HG03175 (cell line): ENCODE measurements at regions not wholly inside any gene's neighbourhood (a gene's known extent, or its start where the extent isn't known, plus 50 kb on each side); places are given as distances from the start of the nearest gene placed in this dataset.

Source experiments
- ATAC-seq: cut with Tn5 transposase; IDR thresholded peaks from one replicate; pipeline ENCODE4 v1.9.1; 2021; ENCODE audit warnings: mild to moderate bottlenecking, moderate library complexity; ENCODE audit not compliant: unreplicated experiment

DNA sequence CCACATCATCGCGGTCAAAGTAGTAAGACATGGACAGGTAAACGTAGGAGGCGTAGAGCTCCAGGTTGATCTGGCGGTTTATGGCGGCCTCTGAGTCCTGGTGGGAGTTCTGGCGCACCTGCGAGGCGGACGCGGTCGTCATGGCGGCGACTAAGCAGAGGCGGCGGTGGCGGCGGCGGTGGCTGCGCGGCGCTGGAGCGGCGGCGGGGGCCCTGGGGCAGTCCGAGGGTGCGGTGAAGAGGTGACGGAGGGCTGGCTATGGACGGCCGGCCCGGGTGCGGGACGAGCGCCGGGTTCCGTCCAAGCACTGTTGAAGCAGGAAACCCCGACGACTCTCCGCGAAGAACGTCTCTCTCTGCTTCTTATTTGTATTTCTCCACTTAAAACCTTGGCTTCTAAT, 484.3 kb upstream of the SGCG start:
- no peak for ATAC-seq

- ATAC-seq: no peak
Observed at GRCh38 chr13:22698467-22698866, 482.3 kb upstream of the SGCG start.

DNA sequence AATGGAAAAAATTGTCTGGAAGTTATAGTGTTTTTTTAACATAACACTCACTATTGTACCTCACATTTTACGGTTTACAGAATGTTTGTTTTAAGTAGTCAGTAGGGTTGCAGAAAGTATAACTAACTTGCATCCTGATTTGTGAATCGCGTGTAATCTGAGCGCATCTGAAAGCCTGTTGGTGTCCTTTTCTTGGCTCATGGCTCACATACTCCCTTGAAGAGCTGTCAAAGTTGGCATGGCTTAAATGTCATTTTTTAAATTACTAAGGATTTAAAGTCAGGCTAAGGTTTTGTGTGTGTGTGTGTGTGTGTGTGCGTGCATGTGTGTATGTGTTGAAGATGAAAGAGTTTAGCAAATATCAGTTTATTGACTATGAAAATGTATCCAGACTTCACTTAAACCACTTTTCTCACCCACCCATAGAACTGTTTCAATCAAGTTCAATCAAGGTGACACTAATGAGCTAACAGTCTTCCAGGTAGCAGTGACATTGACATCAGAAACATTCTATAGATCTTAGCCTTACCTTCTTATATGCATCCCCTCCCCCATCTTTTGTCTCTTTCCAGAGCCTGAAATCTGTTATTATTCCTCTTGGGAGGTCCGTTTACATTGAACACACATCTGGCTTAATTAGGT, 480.4 kb upstream of the SGCG start:
- ATAC-seq: no peak

DNA sequence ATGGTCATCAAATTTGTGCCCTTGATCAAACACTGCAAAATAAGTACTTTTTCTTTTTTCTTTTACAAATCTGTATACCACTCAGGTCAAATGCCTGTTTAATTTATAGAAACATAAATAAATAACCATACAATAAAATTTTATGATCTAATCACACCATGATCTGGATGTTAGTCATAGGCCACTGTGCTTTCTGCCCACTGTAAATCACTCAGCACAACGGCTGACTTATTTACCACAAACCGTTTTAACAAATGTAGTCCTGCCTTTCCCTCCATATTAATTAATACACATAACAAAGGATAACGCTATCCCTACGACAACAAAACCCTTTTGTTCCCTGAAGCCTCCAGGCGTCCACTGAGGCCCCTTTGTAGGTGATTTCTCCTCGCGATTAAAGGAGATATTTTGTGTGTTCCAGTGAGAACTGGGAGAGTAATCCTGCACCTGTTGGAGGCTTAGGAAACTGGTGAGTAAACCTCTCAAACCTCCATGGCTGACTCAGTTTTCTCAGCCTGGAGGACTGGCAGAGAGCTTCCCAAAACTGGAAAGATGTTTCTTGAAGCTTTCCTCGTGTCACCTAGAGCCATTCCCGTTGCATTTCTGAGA, 477.1 kb upstream of the SGCG start:
- no peak for ATAC-seq

DNA sequence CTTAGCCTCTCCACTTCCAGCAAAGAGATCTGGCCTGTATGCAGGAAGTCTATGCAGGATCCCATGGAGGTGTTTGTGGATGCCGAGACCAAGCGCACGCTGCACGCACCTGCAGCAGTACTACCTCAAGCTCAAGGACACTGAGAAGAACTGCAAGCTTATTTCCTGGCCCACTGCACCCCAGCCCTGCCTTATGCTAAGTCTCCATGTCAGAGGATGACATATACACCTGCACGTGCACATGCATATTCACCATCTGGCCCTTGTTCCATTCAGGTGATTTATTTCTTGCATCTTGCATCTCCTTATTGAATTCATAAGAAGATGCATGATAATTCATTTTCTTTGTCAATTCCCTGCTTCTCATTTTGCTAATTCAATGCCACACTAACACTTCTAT, 472.8 kb upstream of the SGCG start:
- no peak for ATAC-seq

GRCh38 chr13:22717036-22717435, 463.7 kb upstream of the SGCG start:
- no peak for ATAC-seq

- ATAC-seq: no peak
Observed at GRCh38 chr13:22726726-22727125, 454.1 kb upstream of the SGCG start.

GRCh38 chr13:22735011-22735995, 445.5 kb upstream of the SGCG start:
- ATAC-seq: no peak

DNA sequence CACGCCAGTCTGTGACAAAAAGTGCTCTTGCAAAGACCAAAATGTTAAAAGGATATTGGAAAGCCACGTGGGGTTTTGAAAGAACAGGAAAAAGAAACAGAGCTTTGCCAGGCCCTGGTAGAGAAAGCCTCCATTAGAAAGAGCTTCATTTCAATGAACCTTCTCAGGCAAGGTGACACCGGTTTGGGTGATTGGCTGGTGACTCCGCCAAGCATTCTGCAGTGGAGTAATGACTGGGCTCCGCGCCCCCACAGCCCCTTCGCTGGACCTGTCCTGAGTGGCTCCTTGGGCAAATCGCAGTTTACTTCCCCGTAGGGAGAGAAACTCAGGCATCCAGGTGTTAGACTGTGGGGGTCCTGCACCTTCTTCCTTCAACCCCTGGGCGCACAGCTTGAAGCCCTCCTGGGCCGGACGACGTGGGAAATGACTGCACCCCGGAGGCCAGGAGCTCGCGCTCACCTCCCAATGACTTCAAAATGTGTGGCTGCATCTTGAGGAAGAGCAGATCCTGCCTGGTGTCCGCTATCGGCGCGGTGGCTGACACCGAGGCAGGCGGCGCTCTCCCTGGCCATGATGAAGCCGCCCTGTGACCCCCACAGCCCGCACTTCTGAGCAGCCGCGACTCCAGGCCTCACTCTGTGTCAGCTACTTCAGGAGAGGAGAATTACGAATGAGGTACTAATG, 444.6 kb upstream of the SGCG start:
- ATAC-seq: no peak

DNA sequence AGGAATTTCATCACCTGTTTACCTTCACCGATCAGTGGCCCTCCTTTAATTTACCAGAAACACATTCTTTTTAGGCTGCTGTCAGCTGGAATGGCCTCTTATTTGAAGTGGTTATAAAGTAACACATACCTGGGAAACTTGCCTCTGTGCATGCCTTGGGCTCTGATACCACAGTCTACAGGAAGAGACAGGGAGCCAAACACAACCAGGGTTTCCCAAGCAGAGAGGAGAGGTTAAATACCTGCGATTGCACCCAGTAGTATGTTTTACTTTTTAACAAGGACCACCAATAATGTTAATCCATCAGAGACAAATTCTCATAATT, 444.0 kb upstream of the SGCG start:
- no peak for ATAC-seq

DNA sequence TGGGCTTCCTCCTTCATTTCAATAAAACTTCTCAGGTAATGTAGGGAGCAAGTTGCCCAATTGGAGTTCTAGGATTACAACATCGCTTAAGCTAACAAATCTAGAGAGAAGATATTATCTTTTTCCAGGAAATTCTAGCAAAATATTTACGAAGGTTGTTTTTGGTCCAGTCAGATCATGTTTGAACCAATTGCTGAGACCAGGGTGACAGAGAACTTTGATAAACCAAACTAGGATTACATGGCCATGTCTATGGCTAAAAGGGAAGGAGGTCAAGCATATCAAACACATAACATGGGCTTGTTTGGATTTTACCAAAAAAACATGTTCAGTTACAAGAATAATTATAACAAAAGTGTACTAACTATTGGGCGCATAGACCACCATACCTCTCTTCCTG, 442.4 kb upstream of the SGCG start:
- ATAC-seq: no peak

DNA sequence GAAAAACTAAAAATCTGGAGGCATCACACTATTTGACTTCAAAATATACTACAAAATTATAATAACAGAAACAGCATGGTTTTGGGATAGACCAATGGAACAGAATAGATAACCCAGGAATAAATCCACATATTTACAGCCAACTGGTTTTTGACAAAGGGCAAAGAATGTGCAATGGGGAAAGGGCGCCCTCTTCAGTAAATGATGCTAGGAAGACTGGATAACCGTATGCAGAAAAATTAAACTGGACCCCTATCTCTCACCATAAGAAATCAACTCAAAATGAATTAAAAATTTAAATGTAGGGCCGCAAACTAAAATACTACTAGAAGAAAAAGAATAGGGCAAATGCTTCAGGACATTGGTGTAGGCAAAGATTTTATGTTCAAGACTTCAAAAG, 440.5 kb upstream of the SGCG start:
- ATAC-seq: no peak

DNA sequence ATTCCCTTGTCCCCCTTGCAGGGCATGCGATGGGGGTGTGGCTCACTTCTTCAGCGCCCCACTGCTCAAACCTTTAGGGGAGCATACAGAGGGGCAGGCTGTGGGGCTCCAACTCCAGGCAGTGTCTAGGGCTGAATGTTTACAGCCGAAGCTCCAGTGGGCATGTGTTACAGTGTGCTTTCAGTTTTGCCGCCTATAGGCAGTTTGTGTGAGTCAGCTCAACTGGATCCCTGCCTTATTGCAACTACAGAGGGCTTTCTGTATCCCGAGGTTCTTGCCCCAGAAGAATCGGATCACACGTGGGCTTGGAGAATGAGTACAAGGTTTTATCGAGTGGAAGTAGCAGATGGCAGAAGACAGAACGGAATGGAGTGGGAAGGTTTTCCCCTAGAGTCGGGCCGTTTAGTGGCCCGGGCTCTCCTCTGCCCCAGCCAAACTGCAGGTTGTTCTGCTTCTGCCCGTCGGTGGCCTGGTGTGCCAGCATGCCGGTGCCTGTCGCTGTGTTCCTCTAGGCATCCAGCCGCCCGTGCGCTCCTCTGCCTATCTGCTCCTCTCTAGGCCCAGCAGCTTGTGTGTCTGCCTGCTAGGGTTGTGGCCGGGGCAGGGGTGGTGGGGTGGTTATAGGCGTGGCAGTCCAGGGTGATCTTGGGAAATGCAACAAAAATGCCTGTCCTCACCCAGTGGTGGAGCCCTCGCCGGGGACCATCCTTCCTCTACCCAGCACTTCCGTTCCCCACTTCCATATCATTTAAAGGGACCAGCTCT, 435.9 kb upstream of the SGCG start:
- ATAC-seq: no peak

- ATAC-seq: no peak
Observed at GRCh38 chr13:22748866-22749577, 431.8 kb upstream of the SGCG start.

GRCh38 chr13:22749626-22750025, 431.2 kb upstream of the SGCG start:
- no peak for ATAC-seq

DNA sequence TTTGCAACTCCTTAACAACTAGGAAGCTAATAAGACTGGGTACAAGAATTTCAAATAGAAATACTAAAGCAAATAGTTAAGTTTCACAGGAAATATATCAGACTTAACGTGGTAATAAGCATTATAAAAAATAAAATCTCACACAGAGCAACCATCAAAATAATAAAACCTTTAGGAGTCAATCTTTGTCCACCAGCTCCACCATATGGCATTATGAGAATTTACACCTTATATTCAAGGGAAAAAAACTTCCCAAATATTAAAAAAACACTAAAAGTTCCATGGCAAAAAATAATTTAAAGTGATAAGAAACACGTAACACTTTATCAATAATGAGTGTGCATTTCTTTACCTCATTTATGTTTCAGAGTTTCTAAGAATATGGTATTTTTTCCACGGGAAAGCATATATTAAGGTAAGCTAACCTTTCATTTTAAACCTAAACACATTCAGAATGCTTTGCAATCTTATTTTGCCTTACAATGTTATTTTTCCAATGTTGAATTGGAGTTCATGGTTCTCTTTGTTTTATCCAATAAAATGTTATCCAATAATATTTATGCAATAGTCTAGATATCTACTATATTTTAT, 423.2 kb upstream of the SGCG start:
- ATAC-seq: no peak

- no peak for ATAC-seq
Observed at GRCh38 chr13:22758245-22758644, 422.5 kb upstream of the SGCG start.

GRCh38 chr13:22761709-22762108, 419.1 kb upstream of the SGCG start:
- no peak for ATAC-seq

- ATAC-seq: no peak
Observed at GRCh38 chr13:22765547-22765946, 415.2 kb upstream of the SGCG start.

DNA sequence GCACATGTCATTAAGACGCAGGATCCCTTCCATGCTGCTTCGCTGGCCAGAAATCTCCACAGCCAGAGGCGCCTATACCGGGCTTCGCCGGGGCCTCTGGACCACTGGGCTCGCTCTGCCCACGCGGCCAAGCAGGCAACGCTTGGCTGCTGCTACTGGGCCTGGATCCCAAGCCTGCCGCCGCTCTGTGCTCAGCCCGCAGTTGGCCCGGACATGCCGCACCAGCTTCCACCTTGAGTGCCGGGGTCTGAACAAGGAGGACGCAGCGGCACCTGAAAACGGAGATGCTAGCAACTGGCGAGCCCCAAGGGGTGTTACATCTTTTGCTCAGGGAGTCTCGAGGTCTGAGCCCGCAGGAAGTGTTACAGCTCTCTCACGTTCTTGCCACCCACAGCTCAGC, 409.9 kb upstream of the SGCG start:
- no peak for ATAC-seq
